Sigmoid colon (tissue), 6 donors: ENCODE measurements at regions not wholly inside any gene's neighbourhood (a gene's known extent, or its start where the extent isn't known, plus 50 kb on each side); places are given as distances from the start of the nearest gene placed in this dataset.

Source experiments
- DNase-seq: peaks from one replicate; pipeline ENCODE4 v3.0.0-alpha.2; 2019
- H3K27ac ChIP-seq, 4 donors: fragments of 200-600 bp; sonication (generic); one replicate each; pipeline ENCODE4 v1.5.1; 2016 to 2019; ENCODE audit warnings: mild to moderate bottlenecking in 1 of 4
- H3K27me3 ChIP-seq, 3 donors: fragments of 200-600 bp; sonication (generic); one replicate each; pipeline ENCODE4 v1.5.1; 2019; ENCODE audit warnings: mild to moderate bottlenecking in 1 of 3
- H3K36me3 ChIP-seq, 4 donors: fragments of 200-600 bp; sonication (generic); one replicate each; pipeline ENCODE4 v1.5.1; 2016 to 2019
- H3K4me1 ChIP-seq, 4 donors: fragments of 200-600 bp; sonication (generic); one replicate each; pipeline ENCODE4 v1.5.1; 2017 to 2019
- H3K4me3 ChIP-seq, 4 donors: fragments of 200-600 bp; sonication (generic); one replicate each; pipeline ENCODE4 v1.5.1; 2017 to 2019; ENCODE audit warnings: mild to moderate bottlenecking in 2 of 4, moderate library complexity in 1 of 4
- H3K9me3 ChIP-seq, 4 donors: fragments of 200-600 bp in 3 of 4; sonication (generic) in 3 of 4; one replicate each; pipeline versions ENCODE4 v1.5.1 to v1.6.1; 2013 to 2019
- EP300 ChIP-seq, 4 donors: sonication (generic); formaldehyde crosslinking; IDR thresholded peaks; one replicate each; pipeline ENCODE4 v1.6.1; 2017; ENCODE audit warnings: antibody characterized with exemption in 4 of 4
- POLR2A ChIP-seq, 2 donors: fragments of 450-650 bp; IDR thresholded peaks; one replicate each; pipeline ENCODE4 v1.6.1; 2016; ENCODE audit warnings: antibody characterized with exemption in 2 of 2, mild to moderate bottlenecking in 2 of 2, moderate library complexity in 2 of 2
- POLR2AphosphoS5 ChIP-seq, 4 donors: sonication (generic); formaldehyde crosslinking; IDR thresholded peaks; one replicate each; pipeline ENCODE4 v1.6.1; 2017; ENCODE audit warnings: antibody characterized with exemption in 4 of 4
- WGBS, 2 donors: extraction: QIAGEN DNeasy Blood & Tissue Kit; methylation state at CpG; one replicate each; pipeline ENCODE4 v1.1.7; 2013; 5-methylcytosine and 5-hydroxymethylcytosine counted together
- intact Hi-C: fragments of 100-400 bp; cut with DNase I; formaldehyde crosslinking; loops from one replicate; pipeline ENCODE4 v1.15.1; 2023
- TF ChIP-seq, protein P1 (sequence below), 4 experiments: fragments of 450-650 bp in 3 of 4; fragments of 200-600 bp in 1 of 4; IDR thresholded peaks; one replicate each; pipeline ENCODE4 v1.5.1; 2016 to 2019; ENCODE audit warnings: antibody characterized with exemption in 4 of 4, mild to moderate bottlenecking in 3 of 4, moderate library complexity in 2 of 4
- donor health status: healthy with polysubstance abuse.
- donor health status: healthy.

DNA sequence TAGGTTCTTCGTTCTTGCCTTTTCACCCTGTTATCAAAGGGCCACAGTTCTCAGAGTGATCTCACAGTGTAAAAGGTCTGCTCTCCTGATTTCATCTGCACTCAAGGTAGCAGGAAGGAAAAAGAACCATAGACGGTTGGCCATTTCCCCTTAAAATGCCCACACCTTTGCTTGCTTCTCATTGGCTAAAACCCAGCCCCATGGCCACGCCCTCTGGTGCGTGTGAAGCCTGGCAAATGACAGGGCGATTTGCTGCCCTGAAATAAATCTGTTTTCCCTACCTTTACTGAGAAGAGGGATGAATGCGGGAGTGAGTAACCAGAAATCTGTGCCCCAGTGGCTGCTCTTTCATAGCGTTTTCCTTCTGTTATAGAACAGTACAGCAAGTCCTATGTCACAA is 269.3 kb downstream of the POU4F1 start:
- TF ChIP-seq POLR2AphosphoS5 (IDR thresholded peaks at IDR 0.05) (no peak), POLR2A (IDR thresholded peaks at IDR 0.05) (no peak), EP300 (IDR thresholded peaks at IDR 0.05) (no peak)
- TF ChIP-seq, protein P1, sequence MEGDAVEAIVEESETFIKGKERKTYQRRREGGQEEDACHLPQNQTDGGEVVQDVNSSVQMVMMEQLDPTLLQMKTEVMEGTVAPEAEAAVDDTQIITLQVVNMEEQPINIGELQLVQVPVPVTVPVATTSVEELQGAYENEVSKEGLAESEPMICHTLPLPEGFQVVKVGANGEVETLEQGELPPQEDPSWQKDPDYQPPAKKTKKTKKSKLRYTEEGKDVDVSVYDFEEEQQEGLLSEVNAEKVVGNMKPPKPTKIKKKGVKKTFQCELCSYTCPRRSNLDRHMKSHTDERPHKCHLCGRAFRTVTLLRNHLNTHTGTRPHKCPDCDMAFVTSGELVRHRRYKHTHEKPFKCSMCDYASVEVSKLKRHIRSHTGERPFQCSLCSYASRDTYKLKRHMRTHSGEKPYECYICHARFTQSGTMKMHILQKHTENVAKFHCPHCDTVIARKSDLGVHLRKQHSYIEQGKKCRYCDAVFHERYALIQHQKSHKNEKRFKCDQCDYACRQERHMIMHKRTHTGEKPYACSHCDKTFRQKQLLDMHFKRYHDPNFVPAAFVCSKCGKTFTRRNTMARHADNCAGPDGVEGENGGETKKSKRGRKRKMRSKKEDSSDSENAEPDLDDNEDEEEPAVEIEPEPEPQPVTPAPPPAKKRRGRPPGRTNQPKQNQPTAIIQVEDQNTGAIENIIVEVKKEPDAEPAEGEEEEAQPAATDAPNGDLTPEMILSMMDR (IDR thresholded peaks at IDR 0.05), result no peak
- H3K27me3 ChIP-seq, result no peaks in the 10 kb centered on the region
- H3K27ac ChIP-seq, result no peak overlapping the region
- H3K4me3 ChIP-seq, result no peak overlapping the region
- intact Hi-C loops, result no loop called here
- no peaks in the 10 kb centered on the region for H3K36me3 ChIP-seq
- DNase-seq, result no peak
- no peaks in the 10 kb centered on the region for H3K4me1 ChIP-seq
- 53 to 69% methylated on average over 7 of the region's 7 CpGs for WGBS, 2 donors
- H3K9me3 ChIP-seq, result no peaks in the 10 kb centered on the region

DNA sequence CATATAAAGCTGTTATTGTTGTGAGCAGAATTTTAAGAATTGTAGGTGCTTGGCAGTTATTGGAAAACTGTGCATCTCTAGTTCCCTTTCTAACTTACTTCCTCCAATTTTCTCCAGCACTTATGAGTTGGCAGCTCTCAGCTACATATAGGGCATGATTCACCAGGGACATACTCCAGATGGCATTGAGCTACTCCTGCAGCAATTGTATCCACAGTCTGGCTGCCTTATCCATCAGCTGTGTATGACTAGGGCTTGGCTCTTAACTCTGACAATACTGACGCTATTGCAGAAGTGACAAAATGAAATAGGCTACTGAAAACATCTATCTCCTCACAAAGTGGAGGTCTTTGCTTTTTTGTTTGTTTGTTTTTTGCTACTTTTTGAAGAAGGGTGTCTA is 276.7 kb downstream of the POU4F1 start:
- H3K36me3 ChIP-seq, result no peaks in the 10 kb centered on the region
- H3K27me3 ChIP-seq, result no peaks in the 10 kb centered on the region
- no peak overlapping the region for H3K27ac ChIP-seq
- no peak for DNase-seq
- TF ChIP-seq POLR2A (IDR thresholded peaks at IDR 0.05) (no peak), EP300 (IDR thresholded peaks at IDR 0.05) (no peak), POLR2AphosphoS5 (IDR thresholded peaks at IDR 0.05) (no peak)
- TF ChIP-seq, protein P1 (IDR thresholded peaks at IDR 0.05), result no peak
- 54 to 82% methylated on average over 1 of the region's 1 CpG for WGBS, 2 donors
- intact Hi-C loops, result no loop called here
- H3K9me3 ChIP-seq, result no peaks in the 10 kb centered on the region
- no peak overlapping the region for H3K4me3 ChIP-seq
- no peaks in the 10 kb centered on the region for H3K4me1 ChIP-seq

DNA sequence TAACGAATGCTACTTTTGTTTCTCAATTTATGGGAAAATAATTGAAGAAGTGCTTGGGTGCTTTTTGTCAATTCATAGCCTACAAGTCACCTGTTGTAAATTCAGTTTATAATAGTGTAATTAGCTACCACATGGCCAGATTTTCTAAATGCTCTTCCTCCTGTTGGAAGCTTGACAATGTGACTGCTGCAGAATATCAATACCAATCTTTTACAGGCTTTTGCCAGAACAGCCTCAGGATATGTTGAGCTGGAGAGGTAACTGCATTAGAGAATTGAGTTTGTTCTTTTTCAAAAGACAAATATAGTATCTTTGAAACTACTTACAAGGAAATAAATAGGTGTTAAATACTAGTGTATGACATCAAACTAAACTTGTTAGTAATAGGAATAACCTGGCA is 277.8 kb downstream of the POU4F1 start:
- Histone ChIP-seq H3K36me3 (no peaks in the 10 kb centered on the region), H3K9me3 (no peaks in the 10 kb centered on the region), H3K4me1 (no peaks in the 10 kb centered on the region), H3K4me3 (no peak overlapping the region), H3K27me3 (no peaks in the 10 kb centered on the region), H3K27ac (no peak overlapping the region)
- no peak for DNase-seq
- TF ChIP-seq POLR2AphosphoS5 (IDR thresholded peaks at IDR 0.05), result no peak
- no peak for TF ChIP-seq EP300 (IDR thresholded peaks at IDR 0.05)
- no peak for TF ChIP-seq POLR2A (IDR thresholded peaks at IDR 0.05)
- TF ChIP-seq, protein P1 (IDR thresholded peaks at IDR 0.05), result no peak
- intact Hi-C loops, result no loop called here
- 79 to 85% methylated on average over 1 of the region's 1 CpG for WGBS, 2 donors

DNA sequence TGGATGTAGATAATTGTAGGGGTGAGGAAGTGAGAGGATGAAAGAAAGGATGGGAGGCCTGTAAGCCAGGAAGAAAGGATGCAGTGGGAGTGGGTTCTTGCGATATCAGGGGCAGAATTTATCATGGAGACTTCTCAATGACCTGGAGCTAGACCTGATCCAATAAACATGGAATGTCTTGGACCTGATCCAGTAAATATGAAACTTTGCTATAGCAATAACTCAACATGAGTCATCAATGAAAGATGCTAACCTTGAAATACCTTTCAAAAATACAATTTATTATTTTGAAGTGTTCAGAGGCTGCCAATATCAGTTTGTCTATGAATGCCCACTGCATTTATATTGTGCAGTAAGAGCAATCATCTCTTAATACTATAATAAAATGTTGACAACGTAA is 279.5 kb downstream of the POU4F1 start:
- H3K4me1 ChIP-seq, result no peaks in the 10 kb centered on the region
- no peaks in the 10 kb centered on the region for H3K27me3 ChIP-seq
- TF ChIP-seq POLR2A (IDR thresholded peaks at IDR 0.05), result no peak
- TF ChIP-seq, protein P1 (IDR thresholded peaks at IDR 0.05), result no peak
- TF ChIP-seq EP300 (IDR thresholded peaks at IDR 0.05), result no peak
- TF ChIP-seq POLR2AphosphoS5 (IDR thresholded peaks at IDR 0.05), result no peak
- no peak for DNase-seq
- H3K9me3 ChIP-seq, result no peaks in the 10 kb centered on the region
- intact Hi-C loops, result no loop called here
- WGBS, 2 donors, result 43 to 84% methylated on average over 2 of the region's 2 CpGs
- H3K4me3 ChIP-seq, result no peak overlapping the region
- no peak overlapping the region for H3K27ac ChIP-seq
- H3K36me3 ChIP-seq, result no peaks in the 10 kb centered on the region

DNA sequence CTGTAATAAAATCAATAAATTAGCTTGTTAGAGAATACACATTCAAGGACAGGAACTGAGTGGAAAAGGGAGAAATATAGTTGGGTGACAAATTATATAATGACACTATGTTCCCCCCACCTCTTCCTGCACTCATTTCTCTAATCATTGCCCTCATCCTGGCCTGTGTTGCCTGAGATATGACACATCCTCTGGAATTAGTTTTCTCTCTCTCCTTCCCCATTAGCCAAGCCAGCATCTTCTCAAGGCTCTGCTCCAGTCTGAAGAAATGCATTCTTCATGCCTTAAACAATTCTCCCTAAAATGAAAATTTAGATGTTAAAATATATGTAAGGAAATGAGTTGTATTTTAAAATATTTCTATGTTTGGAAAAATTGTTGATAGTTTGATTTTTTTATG is 280.3 kb downstream of the POU4F1 start:
- Histone ChIP-seq H3K4me1 (no peaks in the 10 kb centered on the region), H3K9me3 (no peaks in the 10 kb centered on the region), H3K36me3 (no peaks in the 10 kb centered on the region), H3K27me3 (no peaks in the 10 kb centered on the region), H3K27ac (no peak overlapping the region), H3K4me3 (no peak overlapping the region)
- no peak for DNase-seq
- TF ChIP-seq, protein P1 (IDR thresholded peaks at IDR 0.05), result no peak
- intact Hi-C loops, result no loop called here
